Panc1 (cell line): ENCODE measurements at regions not wholly inside any gene's neighbourhood (a gene's known extent, or its start where the extent isn't known, plus 50 kb on each side); places are given as distances from the start of the nearest gene placed in this dataset.

ENCODE experiments used
- ATAC-seq: fragments of 200-7000 bp; cut with Tn5 transposase; 2 replicates; pipeline ENCODE4 v1.9.1; 2020; ENCODE audit warnings: mild to moderate bottlenecking, moderate library complexity
- BruUV-seq: library from RNA; stranded (reverse); fragments of 400-500 nt; replicated peaks from 2 replicates; lab custom pipeline; 2021; lab: Mats Ljungman, UMichigan
- CTCF ChIA-PET: fragments of 300-600 bp; sonication (Branson Sonifier 250); formaldehyde crosslinking; loops from one replicate; lab custom pipeline; 2022; ENCODE audit warnings: antibody characterized with exemption; lab: Charles Lee
- POLR2A ChIA-PET: fragments of 300-600 bp; sonication (Branson Sonifier 250); formaldehyde crosslinking; loops from one replicate; lab custom pipeline; 2022; ENCODE audit warnings: antibody characterized with exemption; lab: Charles Lee
- DNase-seq: peaks from one replicate; pipeline ENCODE4 v3.0.0-alpha.2; 2010; ENCODE audit warnings: low read depth, low spot score
- H3K27ac ChIP-seq: 2 replicates; pipeline ENCODE4 v1.5.1; 2011; ENCODE audit warnings: mild to moderate bottlenecking, low read length, inconsistent platforms
- H3K27me3 ChIP-seq: fragments of 200-500 bp; sonication (Bioruptor generic); 2 replicates; pipeline ENCODE4 v1.6.0; 2014; ENCODE audit warnings: low read length, inconsistent platforms; ENCODE audit not compliant: control insufficient read depth, insufficient read depth
- H3K36me3 ChIP-seq: fragments of 200-500 bp; sonication (Bioruptor generic); 2 replicates; pipeline ENCODE4 v1.5.1; 2014; ENCODE audit warnings: inconsistent platforms, mild to moderate bottlenecking, low read length, moderate library complexity; ENCODE audit not compliant: control insufficient read depth, insufficient read depth
- H3K4me1 ChIP-seq: 2 replicates; pipeline ENCODE4 v1.5.1; 2011; ENCODE audit warnings: inconsistent platforms, mild to moderate bottlenecking, low read length, moderate library complexity; ENCODE audit not compliant: control insufficient read depth, insufficient read depth
- H3K4me3 ChIP-seq, 2 experiments: 2 replicates each; pipeline ENCODE4 v1.5.1; 2011 to 2012; ENCODE audit warnings: low read depth in 2 of 2, low read length in 2 of 2, mild to moderate bottlenecking in 2 of 2, inconsistent platforms in 1 of 2, moderate library complexity in 1 of 2
- H3K9me3 ChIP-seq: fragments of 200-500 bp; sonication (Bioruptor generic); 2 replicates; pipeline ENCODE4 v1.5.1; 2014; ENCODE audit warnings: low read depth, mild to moderate bottlenecking, inconsistent platforms, low read length, moderate library complexity; ENCODE audit not compliant: control insufficient read depth, insufficient read depth
- POLR2AphosphoS5 ChIP-seq: IDR thresholded peaks from 2 replicates; pipeline ENCODE4 v1.6.1; 2012; ENCODE audit warnings: mild to moderate bottlenecking, low read depth, low read length, moderate library complexity
- SIN3A ChIP-seq: IDR thresholded peaks from 2 replicates; pipeline ENCODE4 v1.6.1; 2012; ENCODE audit warnings: low read depth, mild to moderate bottlenecking, low read length, moderate library complexity, borderline replicate concordance; ENCODE audit not compliant: insufficient read depth
- TCF7L2 ChIP-seq: IDR thresholded peaks from 2 replicates; pipeline ENCODE4 v1.6.1; 2011; ENCODE audit warnings: mild to moderate bottlenecking, low read depth, low read length, inconsistent platforms
- in situ Hi-C: cut with HindIII; loops from 2 replicates; pipeline ENCODE4 v1.10.0; 2016; ENCODE audit warnings: low sequenced_read_pairs, low pct_unique_long_range_greater_than_20kb
- intact Hi-C: fragments of 100-400 bp; cut with micrococcal nuclease; formaldehyde crosslinking; loops from one replicate; pipeline ENCODE4 v1.10.0; 2022; ENCODE audit not compliant: unreplicated experiment
- TF ChIP-seq, protein P1 (sequence below), 2 experiments: IDR thresholded peaks; 2 replicates each; pipeline ENCODE4 v1.6.1; 2011 to 2012; ENCODE audit warnings: low read depth in 2 of 2, control low read depth in 1 of 2, low read length in 1 of 2, mild to moderate bottlenecking in 1 of 2, moderate library complexity in 1 of 2; ENCODE audit not compliant: insufficient read depth in 1 of 2
- TF ChIP-seq, protein P2 (sequence below): fragments of 450-650 bp; IDR thresholded peaks from 2 replicates; pipeline ENCODE4 v1.5.1; 2017; ENCODE audit warnings: mild to moderate bottlenecking

GRCh38 chr9:73265876-73266275 is 114.2 kb downstream of the ANXA1 start:
- no peaks in the 10 kb centered on the region for H3K36me3 ChIP-seq
- intact Hi-C loops, result no loop called here
- no peak for ATAC-seq
- H3K4me1 ChIP-seq, result no peaks in the 10 kb centered on the region
- TF ChIP-seq, protein P1, sequence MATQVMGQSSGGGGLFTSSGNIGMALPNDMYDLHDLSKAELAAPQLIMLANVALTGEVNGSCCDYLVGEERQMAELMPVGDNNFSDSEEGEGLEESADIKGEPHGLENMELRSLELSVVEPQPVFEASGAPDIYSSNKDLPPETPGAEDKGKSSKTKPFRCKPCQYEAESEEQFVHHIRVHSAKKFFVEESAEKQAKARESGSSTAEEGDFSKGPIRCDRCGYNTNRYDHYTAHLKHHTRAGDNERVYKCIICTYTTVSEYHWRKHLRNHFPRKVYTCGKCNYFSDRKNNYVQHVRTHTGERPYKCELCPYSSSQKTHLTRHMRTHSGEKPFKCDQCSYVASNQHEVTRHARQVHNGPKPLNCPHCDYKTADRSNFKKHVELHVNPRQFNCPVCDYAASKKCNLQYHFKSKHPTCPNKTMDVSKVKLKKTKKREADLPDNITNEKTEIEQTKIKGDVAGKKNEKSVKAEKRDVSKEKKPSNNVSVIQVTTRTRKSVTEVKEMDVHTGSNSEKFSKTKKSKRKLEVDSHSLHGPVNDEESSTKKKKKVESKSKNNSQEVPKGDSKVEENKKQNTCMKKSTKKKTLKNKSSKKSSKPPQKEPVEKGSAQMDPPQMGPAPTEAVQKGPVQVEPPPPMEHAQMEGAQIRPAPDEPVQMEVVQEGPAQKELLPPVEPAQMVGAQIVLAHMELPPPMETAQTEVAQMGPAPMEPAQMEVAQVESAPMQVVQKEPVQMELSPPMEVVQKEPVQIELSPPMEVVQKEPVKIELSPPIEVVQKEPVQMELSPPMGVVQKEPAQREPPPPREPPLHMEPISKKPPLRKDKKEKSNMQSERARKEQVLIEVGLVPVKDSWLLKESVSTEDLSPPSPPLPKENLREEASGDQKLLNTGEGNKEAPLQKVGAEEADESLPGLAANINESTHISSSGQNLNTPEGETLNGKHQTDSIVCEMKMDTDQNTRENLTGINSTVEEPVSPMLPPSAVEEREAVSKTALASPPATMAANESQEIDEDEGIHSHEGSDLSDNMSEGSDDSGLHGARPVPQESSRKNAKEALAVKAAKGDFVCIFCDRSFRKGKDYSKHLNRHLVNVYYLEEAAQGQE (IDR thresholded peaks at IDR 0.05; ENCODE audit: insufficient read depth in 1 of 2, low read depth in 2 of 2, low read length in 1 of 2), result no peak
- in situ Hi-C loops, result no loop called here
- H3K4me3 ChIP-seq, result no peak overlapping the region
- POLR2A ChIA-PET, result no interaction called here
- H3K9me3 ChIP-seq, result no peaks in the 10 kb centered on the region
- H3K27me3 ChIP-seq, result no peaks in the 10 kb centered on the region
- no TSS peak for BruUV-seq
- H3K27ac ChIP-seq, result no peak overlapping the region
- DNase-seq, result no peak
- CTCF ChIA-PET, result no interaction called here

GRCh38 chr9:73269430-73270101 is 117.9 kb downstream of the ANXA1 start:
- CTCF ChIA-PET, result interaction anchor here (0.6 to 1.5 kb wide), 2 partner anchors 224 to 296 kb away, joined by 3 to 9 read pairs; no protein-coding TSS in a partner anchor
- TF ChIP-seq TCF7L2 (no peak), SIN3A (no peak), POLR2AphosphoS5 (no peak)
- TF ChIP-seq, protein P1 (IDR thresholded peaks at IDR 0.05; ENCODE audit: insufficient read depth in 1 of 2, low read depth in 2 of 2, low read length in 1 of 2), result no peak
- TF ChIP-seq, protein P2, sequence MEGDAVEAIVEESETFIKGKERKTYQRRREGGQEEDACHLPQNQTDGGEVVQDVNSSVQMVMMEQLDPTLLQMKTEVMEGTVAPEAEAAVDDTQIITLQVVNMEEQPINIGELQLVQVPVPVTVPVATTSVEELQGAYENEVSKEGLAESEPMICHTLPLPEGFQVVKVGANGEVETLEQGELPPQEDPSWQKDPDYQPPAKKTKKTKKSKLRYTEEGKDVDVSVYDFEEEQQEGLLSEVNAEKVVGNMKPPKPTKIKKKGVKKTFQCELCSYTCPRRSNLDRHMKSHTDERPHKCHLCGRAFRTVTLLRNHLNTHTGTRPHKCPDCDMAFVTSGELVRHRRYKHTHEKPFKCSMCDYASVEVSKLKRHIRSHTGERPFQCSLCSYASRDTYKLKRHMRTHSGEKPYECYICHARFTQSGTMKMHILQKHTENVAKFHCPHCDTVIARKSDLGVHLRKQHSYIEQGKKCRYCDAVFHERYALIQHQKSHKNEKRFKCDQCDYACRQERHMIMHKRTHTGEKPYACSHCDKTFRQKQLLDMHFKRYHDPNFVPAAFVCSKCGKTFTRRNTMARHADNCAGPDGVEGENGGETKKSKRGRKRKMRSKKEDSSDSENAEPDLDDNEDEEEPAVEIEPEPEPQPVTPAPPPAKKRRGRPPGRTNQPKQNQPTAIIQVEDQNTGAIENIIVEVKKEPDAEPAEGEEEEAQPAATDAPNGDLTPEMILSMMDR, result peak; percentile 32; the same call in 1 of the 2 replicates
- no peak for ATAC-seq
- Histone ChIP-seq H3K4me1 (no peaks in the 10 kb centered on the region), H3K9me3 (no peaks in the 10 kb centered on the region), H3K27ac (no peak overlapping the region), H3K36me3 (no peaks in the 10 kb centered on the region), H3K27me3 (no peaks in the 10 kb centered on the region), H3K4me3 (no peak overlapping the region)
- POLR2A ChIA-PET, result no interaction called here
- intact Hi-C loops (loop anchor here (2.0 kb wide), 1 partner anchor 297 kb away; no protein-coding TSS in a partner anchor), in situ Hi-C loops (no loop called here)
- no peak for DNase-seq
- BruUV-seq, result no TSS peak
